Activated CD4-positive, alpha-beta T cell treated with anti-CD3 and anti-CD28 coated beads, Interleukin-2, amount 50 U/mL, for 48 hours (primary cell): ENCODE measurements at regions not wholly inside any gene's neighbourhood (a gene's known extent, or its start where the extent isn't known, plus 50 kb on each side); places are given as distances from the start of the nearest gene placed in this dataset.
"Not testable (repeated sequence)": the region's sequence is repeated elsewhere in the genome, so short reads cannot be mapped to it uniquely, and the experiment has no call there.

Source experiments
- DNase-seq, 2 experiments: peaks; one replicate each; pipeline ENCODE4 v3.0.0-alpha.2; 2020

DNA sequence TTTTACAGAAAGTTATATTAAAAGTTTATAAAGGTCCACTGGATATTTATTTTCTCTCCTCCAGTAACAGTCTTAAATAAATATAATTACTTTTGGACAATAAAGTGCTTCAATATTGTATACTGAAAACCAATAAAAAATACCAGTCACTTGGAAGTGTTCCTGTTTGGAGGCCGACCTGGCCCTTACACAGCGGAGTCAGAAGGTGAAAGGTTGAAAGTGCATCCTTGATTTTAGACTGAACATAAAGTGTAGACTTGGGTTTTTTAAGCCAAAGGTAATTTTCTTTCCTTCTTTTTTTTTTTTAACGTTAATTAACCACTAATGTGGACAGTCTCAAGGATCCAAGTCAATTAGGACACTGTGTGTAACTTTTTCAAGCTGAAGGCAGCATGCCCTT lies 152.3 kb upstream of the TBX18 start:
- DNase-seq: no peak

DNA sequence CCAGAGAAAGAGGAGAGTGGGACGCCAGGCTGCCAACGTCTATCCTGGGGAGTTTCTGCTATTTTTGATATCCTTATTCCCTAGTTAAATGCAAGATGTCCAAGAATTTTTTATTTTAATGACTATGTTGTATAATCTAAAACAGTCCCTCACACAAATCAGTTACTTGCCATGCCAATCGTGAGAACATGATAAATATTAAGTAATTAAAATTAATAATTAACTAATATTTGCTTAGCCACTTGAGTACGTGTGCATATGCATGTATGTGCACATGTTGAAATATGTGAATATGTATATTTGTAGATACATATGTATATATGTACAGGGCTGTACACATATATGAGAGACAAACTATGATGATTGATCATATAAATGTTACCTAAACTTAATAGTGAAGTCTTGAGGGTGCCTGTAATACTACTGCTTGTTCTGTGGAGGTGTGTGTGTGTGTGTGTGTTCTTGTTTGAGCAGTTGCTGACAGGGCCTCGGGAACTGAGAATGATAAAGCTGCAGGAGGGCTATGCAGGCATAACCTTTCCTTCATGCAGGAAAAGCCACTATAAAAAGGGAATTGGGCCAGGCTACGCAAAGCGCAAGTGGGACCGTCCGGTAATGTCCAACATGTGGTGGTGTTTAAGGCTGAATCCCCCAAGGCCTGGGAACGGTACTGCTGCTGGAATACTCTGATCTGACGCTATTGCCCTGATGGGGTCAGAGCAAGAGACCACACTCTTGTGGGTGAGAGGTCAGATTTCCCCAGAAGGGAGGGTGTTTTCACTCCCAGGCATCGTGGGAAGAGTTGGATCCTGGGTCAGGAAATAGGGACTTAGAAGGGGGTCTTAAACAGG lies 148.3 kb upstream of the TBX18 start:
- DNase-seq: no peak

DNA sequence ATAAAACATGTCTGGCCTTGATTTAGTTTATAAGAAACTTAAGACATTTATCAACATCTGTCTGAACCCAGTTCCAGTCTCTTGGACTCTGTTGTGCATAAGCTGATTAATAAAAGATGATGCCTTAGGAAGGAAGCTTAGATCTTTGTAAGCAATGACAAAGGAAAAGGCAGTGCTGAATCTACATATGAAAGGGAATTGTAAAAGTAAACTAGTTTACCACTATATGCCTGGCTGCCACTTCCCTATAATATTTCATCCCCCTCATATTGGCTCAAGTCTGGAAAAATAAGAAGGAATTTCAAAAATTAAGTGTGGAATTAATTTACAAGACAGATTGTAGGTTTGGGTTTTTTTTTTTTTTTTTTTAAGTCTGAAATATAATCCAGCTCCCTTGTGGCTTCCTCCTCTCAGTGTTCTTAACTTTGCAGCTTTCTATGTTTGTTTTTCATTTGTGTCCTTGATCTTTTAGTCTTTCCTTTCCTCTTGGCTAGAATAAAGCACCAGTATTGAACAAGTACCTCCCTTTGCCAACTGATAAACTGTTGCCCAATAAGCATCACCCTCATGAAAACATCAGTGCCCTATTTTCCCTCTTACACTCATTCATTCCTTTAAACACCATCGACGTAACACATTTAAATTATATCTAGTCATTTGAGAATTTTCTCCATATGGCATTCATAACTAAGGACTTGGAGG lies 146.7 kb upstream of the TBX18 start:
- DNase-seq: no peak

- no peak for DNase-seq
These were observed 144.0 kb upstream of the TBX18 start for GRCh38 chr6:84908304-84908904.

GRCh38 chr6:84906514-84906913 lies 142.1 kb upstream of the TBX18 start:
- DNase-seq: no peak

GRCh38 chr6:84905823-84906222 lies 141.4 kb upstream of the TBX18 start:
- no peak for DNase-seq

DNA sequence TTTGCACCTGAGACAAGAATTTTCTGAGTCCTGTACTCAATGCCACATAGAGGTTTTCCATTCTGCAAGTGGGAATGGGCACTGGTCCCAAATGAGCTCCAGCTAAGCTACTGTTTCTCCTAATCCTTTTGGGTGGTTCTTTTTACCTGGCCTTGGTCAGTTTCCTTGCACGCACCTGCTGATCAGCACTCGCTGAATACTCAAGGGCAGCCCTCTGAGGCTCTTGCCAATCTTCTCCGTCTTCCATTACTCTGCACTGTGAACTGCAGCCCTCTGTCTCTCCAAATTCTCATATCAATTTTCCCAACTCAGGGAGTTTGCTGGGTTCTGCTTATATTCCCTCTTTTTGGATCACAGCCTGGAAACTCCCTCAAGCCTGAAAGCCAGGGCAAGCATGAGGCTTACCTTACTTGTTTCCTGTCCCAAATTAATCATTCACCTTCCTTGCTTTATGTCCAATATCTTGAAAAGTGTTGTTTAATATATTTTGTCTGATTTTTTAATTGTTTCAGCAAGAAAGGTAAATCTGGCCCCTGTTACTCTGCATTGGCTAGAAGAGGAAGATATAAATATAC lies 138.0 kb upstream of the TBX18 start:
- DNase-seq: no peak

DNA sequence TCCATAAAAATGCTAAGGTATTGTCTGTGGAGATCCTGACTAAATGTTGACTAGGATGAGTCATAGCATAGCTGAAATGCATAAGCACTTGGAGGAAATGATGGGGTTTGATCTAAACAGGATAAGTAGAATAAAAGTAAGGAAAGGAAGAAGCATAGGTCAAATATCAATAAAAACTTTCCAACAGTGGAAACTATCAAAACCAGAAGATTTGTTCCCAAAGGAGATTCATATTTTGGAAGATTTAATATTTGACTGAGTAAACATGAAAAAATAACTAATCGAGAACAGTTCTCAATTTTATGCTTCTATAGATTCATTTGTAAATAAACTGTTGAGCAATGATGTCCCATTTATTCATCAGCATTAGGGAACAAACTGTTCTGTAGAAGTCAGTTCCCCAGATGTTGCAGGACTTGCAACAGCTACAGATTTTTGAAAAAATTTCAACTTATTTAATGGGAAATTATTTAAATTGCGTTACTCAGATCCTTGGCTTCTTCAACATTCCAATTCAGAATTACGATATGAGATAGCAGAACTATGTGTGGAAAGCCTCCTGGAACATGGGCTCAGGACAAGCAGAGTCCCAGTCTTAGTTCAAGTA lies 133.7 kb upstream of the TBX18 start:
- DNase-seq: no peak

DNA sequence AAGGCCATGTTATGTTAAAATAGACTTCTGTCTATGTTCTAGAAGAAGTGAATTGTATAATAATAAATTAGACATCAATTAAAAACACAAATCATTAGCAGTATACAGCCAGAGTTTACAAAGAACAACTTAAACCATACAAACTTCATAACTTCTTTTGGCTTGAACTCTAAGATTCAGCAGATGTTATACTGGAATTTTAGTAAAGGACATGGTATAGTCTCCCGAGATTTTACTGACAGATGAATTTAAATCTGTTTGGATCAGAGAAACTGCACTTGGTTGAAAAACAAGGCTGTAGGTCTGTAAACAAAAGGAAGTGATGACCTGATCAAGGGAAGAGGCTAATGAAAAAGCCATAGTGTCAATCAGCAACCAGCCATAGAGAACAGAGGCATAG lies 132.6 kb upstream of the TBX18 start:
- DNase-seq: no peak

DNA sequence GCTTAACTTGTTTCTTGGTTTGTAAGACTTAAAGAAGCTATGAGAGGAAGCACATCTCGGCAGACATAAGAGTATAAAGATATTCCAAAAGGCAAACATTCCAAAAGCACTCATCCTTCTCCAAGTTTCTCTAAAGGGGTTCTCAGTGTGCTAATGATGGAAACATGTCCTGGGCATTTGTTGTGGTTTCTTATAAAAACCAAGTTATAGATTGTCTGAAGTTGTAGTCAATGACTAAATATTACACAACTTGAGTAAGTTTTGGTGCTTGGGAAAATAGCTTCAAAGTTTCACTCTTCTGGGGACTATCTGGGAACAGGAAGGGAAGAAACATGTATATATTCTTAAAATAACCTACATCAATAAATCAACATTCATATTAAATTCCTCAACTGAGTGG lies 128.3 kb upstream of the TBX18 start:
- DNase-seq: no peak

- no peak for DNase-seq
These were observed 118.7 kb upstream of the TBX18 start for GRCh38 chr6:84882768-84883766.

DNA sequence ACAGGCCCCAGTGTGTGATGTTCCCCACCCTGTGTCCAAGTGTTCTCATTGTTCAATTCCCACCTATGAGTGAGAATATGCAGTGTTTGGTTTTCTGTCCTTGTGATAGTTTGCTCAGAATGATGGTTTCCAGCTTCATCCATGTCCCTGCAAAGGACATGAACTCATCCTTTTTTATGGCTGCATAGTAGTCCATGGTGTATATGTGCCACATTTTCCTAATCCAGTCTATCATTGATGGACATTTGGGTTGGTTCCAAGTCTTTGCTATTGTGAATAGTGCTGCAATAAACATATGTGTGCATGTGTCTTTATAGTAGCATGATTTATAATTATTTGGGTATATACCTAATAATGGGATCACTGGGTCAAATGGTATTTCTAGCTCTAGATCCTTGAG lies 115.0 kb upstream of the TBX18 start:
- DNase-seq: not testable (repeated sequence)

GRCh38 chr6:84877515-84878210 lies 113.3 kb upstream of the TBX18 start:
- DNase-seq: no peak

- no peak for DNase-seq
These were observed 112.5 kb upstream of the TBX18 start for GRCh38 chr6:84876723-84877514.

- no peak for DNase-seq
These were observed 108.8 kb upstream of the TBX18 start for GRCh38 chr6:84872996-84873723.

DNA sequence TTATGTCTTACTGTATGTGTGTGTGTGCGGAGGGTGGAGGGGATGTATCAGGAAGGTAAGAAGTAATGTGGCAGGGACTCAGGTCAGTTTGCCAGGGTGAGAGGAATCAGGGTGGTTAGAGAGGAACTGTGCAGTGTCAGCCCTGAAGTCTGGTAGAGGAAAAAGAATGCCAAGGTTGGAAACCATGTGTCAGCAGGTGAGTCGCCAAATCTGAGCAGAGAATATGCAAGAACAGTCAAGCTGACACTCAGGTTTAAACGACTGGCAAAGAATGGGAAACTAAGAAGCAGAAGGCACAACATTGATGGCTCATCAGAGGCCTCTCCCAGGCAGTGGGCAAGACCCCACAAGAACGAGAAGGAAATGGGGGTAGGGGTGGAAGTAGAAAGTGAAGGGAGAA lies 107.5 kb upstream of the TBX18 start:
- DNase-seq: no peak

DNA sequence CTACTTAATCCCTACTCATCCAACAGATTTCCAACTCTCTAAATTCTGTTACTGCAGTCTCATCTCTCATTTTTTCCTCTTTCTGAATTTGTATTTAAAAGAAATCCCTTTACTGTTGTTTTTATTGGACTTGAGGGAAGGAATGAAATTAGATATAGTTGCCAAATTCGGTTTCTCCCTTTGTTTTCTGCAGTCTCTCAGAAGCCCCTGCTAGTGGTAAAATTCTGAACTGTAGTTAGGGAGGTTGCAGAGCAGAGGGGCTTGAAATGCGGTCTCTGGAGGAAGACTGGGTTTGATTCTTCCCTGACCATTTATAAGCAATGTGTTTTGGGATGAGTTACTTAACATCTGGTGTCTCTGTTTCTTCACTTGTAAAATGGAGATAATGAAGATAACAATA lies 106.3 kb upstream of the TBX18 start:
- no peak for DNase-seq

DNA sequence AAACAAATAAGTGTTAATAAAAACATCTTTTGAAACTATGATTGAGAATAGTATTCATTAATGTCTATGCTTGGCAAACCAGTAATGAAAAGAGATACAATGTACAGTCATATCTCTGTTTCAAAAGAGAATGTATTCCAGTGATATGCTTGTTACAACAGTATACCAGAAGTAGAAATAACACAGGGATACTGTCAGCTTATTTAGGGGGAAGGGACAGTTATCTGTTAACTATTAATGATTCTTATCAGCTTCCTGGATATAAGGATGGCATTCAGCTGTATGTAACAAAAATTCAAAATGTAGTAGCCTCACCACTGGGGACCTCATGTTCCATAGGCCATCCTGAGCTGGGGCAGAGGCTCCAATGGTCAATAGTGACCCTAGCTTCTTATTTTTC lies 103.8 kb upstream of the TBX18 start:
- no peak for DNase-seq

DNA sequence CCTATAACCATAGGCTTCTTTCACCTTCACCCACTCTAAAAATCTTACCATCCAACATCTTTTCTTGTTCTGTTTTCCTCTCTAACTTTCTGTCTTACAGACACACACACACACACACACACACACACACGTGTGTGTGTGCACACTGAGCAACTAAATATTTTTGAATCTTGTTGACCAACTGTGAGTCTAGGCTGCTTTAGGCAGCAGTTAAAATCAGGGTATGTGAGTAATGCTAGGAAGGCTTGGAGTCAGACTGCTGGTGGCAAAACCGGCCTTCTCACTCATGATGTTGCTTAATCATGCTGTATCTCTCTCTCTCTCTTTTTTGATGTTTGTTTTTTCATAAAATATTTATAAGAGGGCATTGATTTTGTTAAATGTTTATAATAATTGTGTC lies 103.1 kb upstream of the TBX18 start:
- DNase-seq: no peak

GRCh38 chr6:84866715-84867114 lies 102.3 kb upstream of the TBX18 start:
- DNase-seq: no peak
